ENCODE measurements at regions not wholly inside any gene's neighbourhood (a gene's known extent, or its start where the extent isn't known, plus 50 kb on each side); places are given as distances from the start of the nearest gene placed in this dataset.

DNA sequence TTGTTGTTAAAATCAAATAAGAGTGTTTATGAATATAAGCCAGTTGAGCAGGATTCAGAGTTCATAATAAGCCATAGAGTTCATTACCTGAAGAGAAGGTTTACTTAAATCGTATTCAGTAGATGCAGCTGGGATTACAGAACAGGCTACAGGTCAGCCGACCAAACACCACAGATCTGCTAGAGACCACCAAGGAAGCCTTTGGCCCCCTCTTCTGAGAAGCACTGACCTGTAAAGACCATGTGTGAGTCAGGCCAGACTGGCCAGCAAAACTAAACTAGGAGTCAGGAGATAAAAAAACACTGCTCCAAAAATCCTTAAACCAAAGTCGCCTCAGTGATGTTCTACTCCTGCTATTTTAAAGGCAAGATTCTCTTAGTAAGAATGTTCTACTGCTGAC, 1125.5 kb downstream of the FAT4 start:
- Mint-ChIP-seq H3K9me3 (no peaks in the 10 kb centered on the region), H3K27me3 (no peaks in the 10 kb centered on the region), H3K4me1 (no peaks in the 10 kb centered on the region), H3K27ac (no peak overlapping the region), H3K36me3 (no peaks in the 10 kb centered on the region), H3K4me3 (no peak overlapping the region)

DNA sequence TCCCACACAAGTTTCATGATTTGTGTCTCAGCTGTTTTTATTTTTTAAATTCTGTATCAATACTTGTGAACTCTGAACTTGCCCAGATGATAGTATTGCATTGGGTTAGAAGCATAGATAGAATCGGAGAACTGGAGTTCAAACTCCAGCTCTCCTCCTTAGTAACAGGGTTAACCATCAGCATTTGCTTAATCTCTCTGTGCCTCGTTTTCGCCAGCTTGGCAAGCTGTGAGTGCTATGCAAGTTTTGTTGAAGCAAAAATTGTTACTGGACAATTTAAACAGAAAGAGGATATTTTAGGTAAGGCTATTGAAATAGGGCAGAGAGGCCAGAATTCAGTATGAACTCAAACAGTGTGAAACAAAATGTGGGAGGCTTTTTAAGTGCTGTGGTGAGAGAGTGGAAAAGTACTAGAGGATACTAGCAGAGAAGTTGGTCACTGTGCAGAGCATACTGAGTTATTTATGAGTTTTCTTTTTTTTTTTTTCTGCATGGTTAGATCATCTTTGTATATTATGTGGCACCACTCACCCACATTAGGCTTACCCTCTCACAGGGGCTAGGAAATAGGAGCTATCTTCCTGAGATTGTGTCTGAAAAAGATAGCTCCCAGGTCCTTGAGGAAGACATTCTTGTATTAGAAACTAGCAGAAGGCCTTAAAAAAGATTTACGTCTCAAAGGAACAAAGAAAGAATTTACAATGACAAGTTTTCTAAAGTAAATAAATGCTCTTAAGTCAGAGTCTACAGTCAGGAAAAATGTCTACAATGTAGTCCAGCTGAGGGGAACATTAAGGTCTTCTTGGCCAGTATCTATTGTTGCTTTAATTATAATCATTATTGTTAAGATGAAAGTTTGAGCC, 1126.6 kb downstream of the FAT4 start:
- H3K27me3 Mint-ChIP-seq: no peaks in the 10 kb centered on the region
- H3K9me3 Mint-ChIP-seq: no peaks in the 10 kb centered on the region
- no peak overlapping the region for H3K4me3 Mint-ChIP-seq
- H3K36me3 Mint-ChIP-seq: no peaks in the 10 kb centered on the region
- no peak overlapping the region for H3K27ac Mint-ChIP-seq
- no peaks in the 10 kb centered on the region for H3K4me1 Mint-ChIP-seq

DNA sequence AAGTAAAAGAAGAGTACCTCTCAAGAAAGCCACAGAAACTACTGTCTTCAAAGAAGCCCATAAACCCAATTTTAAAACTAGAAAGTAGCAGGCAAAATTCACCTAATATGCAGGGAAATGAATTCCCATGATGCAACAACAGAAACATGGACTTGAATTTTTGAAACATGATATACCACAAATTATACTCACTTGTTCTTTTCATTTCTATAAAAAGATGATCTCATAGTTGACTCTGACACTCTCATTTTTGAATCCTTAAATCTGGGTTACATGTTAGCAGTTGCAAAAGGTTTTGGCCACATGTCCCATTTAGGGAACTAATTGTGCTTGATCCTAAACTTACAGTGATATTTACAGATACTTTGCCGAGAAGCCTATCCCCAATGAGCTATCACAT, 1130.8 kb downstream of the FAT4 start:
- no peaks in the 10 kb centered on the region for H3K27me3 Mint-ChIP-seq
- H3K27ac Mint-ChIP-seq: no peak overlapping the region
- H3K4me3 Mint-ChIP-seq: no peak overlapping the region
- no peaks in the 10 kb centered on the region for H3K36me3 Mint-ChIP-seq
- no peaks in the 10 kb centered on the region for H3K9me3 Mint-ChIP-seq
- H3K4me1 Mint-ChIP-seq: no peaks in the 10 kb centered on the region

- H3K27ac Mint-ChIP-seq: no peak overlapping the region
- H3K9me3 Mint-ChIP-seq: no peaks in the 10 kb centered on the region
- H3K4me3 Mint-ChIP-seq: no peak overlapping the region
- no peaks in the 10 kb centered on the region for H3K27me3 Mint-ChIP-seq
- H3K4me1 Mint-ChIP-seq: no peaks in the 10 kb centered on the region
- no peaks in the 10 kb centered on the region for H3K36me3 Mint-ChIP-seq
These were observed 1132.2 kb downstream of the FAT4 start for GRCh38 chr4:126446917-126447316.

- H3K27ac Mint-ChIP-seq: no peak overlapping the region
- H3K9me3 Mint-ChIP-seq: peaks cover 7% of the 10 kb centered on the region
- H3K27me3 Mint-ChIP-seq: no peaks in the 10 kb centered on the region
- no peaks in the 10 kb centered on the region for H3K4me1 Mint-ChIP-seq
- no peaks in the 10 kb centered on the region for H3K36me3 Mint-ChIP-seq
- no peak overlapping the region for H3K4me3 Mint-ChIP-seq
These were observed 1133.5 kb downstream of the FAT4 start for GRCh38 chr4:126448086-126448845.

DNA sequence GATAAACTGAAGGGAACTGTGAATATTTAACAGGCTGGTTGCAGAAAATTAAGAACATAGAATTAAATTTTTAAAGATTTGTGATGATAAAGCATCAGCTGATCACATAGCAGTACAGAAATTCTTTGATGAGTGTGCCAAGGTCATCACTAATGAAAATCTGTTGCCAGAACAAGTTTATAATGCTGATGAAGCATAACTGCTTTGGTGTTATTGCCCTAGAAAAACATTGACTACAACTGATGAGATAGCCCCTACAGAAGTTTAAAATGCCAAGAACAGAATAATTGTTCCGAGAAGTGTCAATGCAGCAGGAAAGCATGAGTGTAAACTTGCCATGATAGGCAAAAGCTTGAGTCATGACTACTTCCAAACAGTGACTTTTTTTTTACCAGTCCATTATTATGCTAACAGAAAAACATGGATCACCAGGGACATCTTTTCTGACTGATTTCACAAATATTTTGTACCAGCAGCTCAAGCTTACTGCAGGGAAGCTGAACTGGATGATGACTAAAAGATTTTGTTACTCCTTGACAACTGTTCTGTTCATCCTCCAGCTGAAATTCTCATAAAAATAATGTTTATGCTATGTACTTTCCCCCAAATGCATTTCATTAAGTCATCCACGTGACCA, 1136.6 kb downstream of the FAT4 start:
- H3K4me3 Mint-ChIP-seq: no peak overlapping the region
- peaks cover 7% of the 10 kb centered on the region for H3K9me3 Mint-ChIP-seq
- H3K27me3 Mint-ChIP-seq: no peaks in the 10 kb centered on the region
- H3K4me1 Mint-ChIP-seq: no peaks in the 10 kb centered on the region
- no peak overlapping the region for H3K27ac Mint-ChIP-seq
- H3K36me3 Mint-ChIP-seq: no peaks in the 10 kb centered on the region

- H3K9me3 Mint-ChIP-seq: peaks cover 11% of the 10 kb centered on the region
- H3K36me3 Mint-ChIP-seq: no peaks in the 10 kb centered on the region
- H3K4me1 Mint-ChIP-seq: no peaks in the 10 kb centered on the region
- H3K27me3 Mint-ChIP-seq: no peaks in the 10 kb centered on the region
- H3K27ac Mint-ChIP-seq: no peak overlapping the region
- no peak overlapping the region for H3K4me3 Mint-ChIP-seq
These were observed 1141.1 kb downstream of the FAT4 start for GRCh38 chr4:126455865-126456264.

DNA sequence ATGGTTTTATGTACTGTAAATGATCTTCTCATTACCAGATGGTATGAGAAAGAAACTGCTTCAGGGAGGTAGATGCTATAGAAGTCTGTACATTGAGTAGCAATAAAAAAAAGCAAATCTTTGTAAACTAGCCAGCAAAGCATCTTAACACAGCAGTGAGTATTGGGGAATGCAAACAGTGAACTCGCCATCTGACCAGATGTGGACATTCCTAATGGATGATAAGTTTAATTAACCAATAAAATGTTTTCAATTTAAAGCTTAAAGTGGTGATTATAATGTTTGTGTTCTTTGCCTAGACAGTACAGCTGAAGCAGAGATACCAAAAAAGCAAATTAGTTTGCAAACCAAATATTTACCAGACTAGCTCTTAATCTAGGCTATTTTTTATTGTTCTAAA, 1144.2 kb downstream of the FAT4 start:
- no peaks in the 10 kb centered on the region for H3K36me3 Mint-ChIP-seq
- no peak overlapping the region for H3K4me3 Mint-ChIP-seq
- no peaks in the 10 kb centered on the region for H3K4me1 Mint-ChIP-seq
- H3K27ac Mint-ChIP-seq: no peak overlapping the region
- H3K9me3 Mint-ChIP-seq: peaks cover 8% of the 10 kb centered on the region
- no peaks in the 10 kb centered on the region for H3K27me3 Mint-ChIP-seq

- no peaks in the 10 kb centered on the region for H3K27me3 Mint-ChIP-seq
- H3K4me1 Mint-ChIP-seq: no peaks in the 10 kb centered on the region
- no peak overlapping the region for H3K27ac Mint-ChIP-seq
- peaks cover 19% of the 10 kb centered on the region for H3K9me3 Mint-ChIP-seq
- no peak overlapping the region for H3K4me3 Mint-ChIP-seq
- no peaks in the 10 kb centered on the region for H3K36me3 Mint-ChIP-seq
These were observed 1150.6 kb downstream of the FAT4 start for GRCh38 chr4:126465341-126465740.

GRCh38 chr4:126466848-126467247, 1152.1 kb downstream of the FAT4 start:
- H3K9me3 Mint-ChIP-seq: peaks cover 15% of the 10 kb centered on the region
- H3K36me3 Mint-ChIP-seq: no peaks in the 10 kb centered on the region
- no peaks in the 10 kb centered on the region for H3K27me3 Mint-ChIP-seq

GRCh38 chr4:126468144-126468543, 1153.4 kb downstream of the FAT4 start:
- Mint-ChIP-seq H3K36me3 (no peaks in the 10 kb centered on the region), H3K9me3 (peaks cover 15% of the 10 kb centered on the region), H3K4me1 (no peaks in the 10 kb centered on the region), H3K4me3 (no peak overlapping the region), H3K27me3 (no peaks in the 10 kb centered on the region), H3K27ac (no peak overlapping the region)

More at GRCh38 chr4:126466848-126467247, 1152.1 kb downstream of the FAT4 start:
- no peak overlapping the region for H3K27ac Mint-ChIP-seq
- no peaks in the 10 kb centered on the region for H3K4me1 Mint-ChIP-seq
- no peak overlapping the region for H3K4me3 Mint-ChIP-seq

- H3K36me3 Mint-ChIP-seq: no peaks in the 10 kb centered on the region
- no peaks in the 10 kb centered on the region for H3K27me3 Mint-ChIP-seq
- H3K4me3 Mint-ChIP-seq: no peak overlapping the region
- peaks cover 13% of the 10 kb centered on the region for H3K9me3 Mint-ChIP-seq
- H3K27ac Mint-ChIP-seq: no peak overlapping the region
- H3K4me1 Mint-ChIP-seq: no peaks in the 10 kb centered on the region
These were observed 1156.1 kb downstream of the FAT4 start for GRCh38 chr4:126470862-126471261.

GRCh38 chr4:126475730-126476129, 1157.0 kb upstream of the INTU start:
- no peak overlapping the region for H3K27ac Mint-ChIP-seq
- H3K27me3 Mint-ChIP-seq: no peaks in the 10 kb centered on the region
- no peaks in the 10 kb centered on the region for H3K36me3 Mint-ChIP-seq
- H3K9me3 Mint-ChIP-seq: peaks cover 8% of the 10 kb centered on the region
- no peak overlapping the region for H3K4me3 Mint-ChIP-seq
- H3K4me1 Mint-ChIP-seq: no peaks in the 10 kb centered on the region

DNA sequence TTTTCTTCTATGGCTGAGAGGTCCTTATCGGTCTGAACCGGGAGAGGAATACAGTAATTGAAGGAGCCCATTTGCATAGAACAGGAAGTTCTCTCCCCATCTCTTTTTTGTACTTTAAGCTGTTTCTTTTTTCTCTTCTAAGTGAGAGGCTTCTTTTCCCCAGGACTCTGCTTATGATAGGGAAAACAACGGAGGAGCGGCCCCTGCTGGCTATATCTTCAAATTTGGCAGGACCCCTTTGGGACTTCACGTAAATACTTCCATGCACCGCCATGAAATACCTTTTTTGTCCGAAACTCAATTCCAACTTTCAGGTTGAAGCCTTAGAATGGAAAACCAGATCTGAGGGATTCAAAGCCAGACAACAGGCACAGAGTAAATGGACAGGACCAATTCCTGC, 1153.0 kb upstream of the INTU start:
- Mint-ChIP-seq H3K9me3 (peaks cover 8% of the 10 kb centered on the region), H3K4me1 (no peaks in the 10 kb centered on the region), H3K27me3 (no peaks in the 10 kb centered on the region), H3K36me3 (no peaks in the 10 kb centered on the region), H3K4me3 (no peak overlapping the region), H3K27ac (no peak overlapping the region)

DNA sequence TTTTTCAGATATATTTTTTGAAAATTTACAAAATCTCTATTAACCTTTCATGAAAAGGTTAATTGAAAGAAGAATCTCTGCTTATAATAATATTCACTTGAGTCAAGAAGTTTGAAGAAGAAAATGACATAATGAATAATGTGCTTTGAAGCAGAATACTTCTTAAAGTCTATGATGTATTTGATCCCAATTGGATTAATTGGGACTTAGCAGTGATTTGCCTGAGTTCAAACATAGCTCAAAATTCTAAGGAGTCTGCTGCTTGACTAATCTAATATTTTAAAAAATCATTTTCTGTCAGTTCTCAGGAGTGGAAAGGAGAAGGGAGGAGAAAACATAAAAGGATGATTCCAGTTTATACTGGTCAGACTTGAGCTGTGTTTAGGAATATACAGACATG, 1150.4 kb upstream of the INTU start:
- Mint-ChIP-seq H3K9me3 (no peaks in the 10 kb centered on the region), H3K27ac (no peak overlapping the region), H3K4me3 (no peak overlapping the region), H3K4me1 (no peaks in the 10 kb centered on the region), H3K36me3 (no peaks in the 10 kb centered on the region), H3K27me3 (no peaks in the 10 kb centered on the region)

GRCh38 chr4:126486377-126486776, 1146.4 kb upstream of the INTU start:
- H3K4me3 Mint-ChIP-seq: no peak overlapping the region
- H3K36me3 Mint-ChIP-seq: no peaks in the 10 kb centered on the region
- no peak overlapping the region for H3K27ac Mint-ChIP-seq
- H3K4me1 Mint-ChIP-seq: no peaks in the 10 kb centered on the region
- H3K9me3 Mint-ChIP-seq: no peaks in the 10 kb centered on the region
- no peaks in the 10 kb centered on the region for H3K27me3 Mint-ChIP-seq

Data from activated naive CD4-positive, alpha-beta T cell treated with anti-CD3 and anti-CD28 coated beads, Interleukin-2, amount 50 U/mL, for 24 hours (primary cell).